ENCODE measurements at regions not wholly inside any gene's neighbourhood (a gene's known extent, or its start where the extent isn't known, plus 50 kb on each side); places are given as distances from the start of the nearest gene placed in this dataset.
"Not testable (repeated sequence)": the region's sequence is repeated elsewhere in the genome, so short reads cannot be mapped to it uniquely, and the experiment has no call there.

- DNase-seq (ENCODE audit: low read depth), result no peak
These were observed 180.2 kb downstream of the EPM2A start for GRCh38 chr6:145555084-145555483.

GRCh38 chr6:145557474-145557873 lies 177.8 kb downstream of the EPM2A start:
- no peak for DNase-seq (ENCODE audit: low read depth)

- no peak for DNase-seq (ENCODE audit: low read depth)
These were observed 175.5 kb downstream of the EPM2A start for GRCh38 chr6:145559836-145560235.

GRCh38 chr6:145561095-145562072 lies 173.9 kb downstream of the EPM2A start:
- DNase-seq (ENCODE audit: low read depth), result no peak

GRCh38 chr6:145562771-145563615 lies 172.3 kb downstream of the EPM2A start:
- DNase-seq (ENCODE audit: low read depth), result no peak

GRCh38 chr6:145564553-145564952 lies 170.8 kb downstream of the EPM2A start:
- DNase-seq (ENCODE audit: low read depth), result no peak

GRCh38 chr6:145567684-145568252 lies 167.6 kb downstream of the EPM2A start:
- no peak for DNase-seq (ENCODE audit: low read depth)

GRCh38 chr6:145569140-145569539 lies 166.2 kb downstream of the EPM2A start:
- DNase-seq (ENCODE audit: low read depth), result peak; percentile 50

GRCh38 chr6:145570336-145570735 lies 165.0 kb downstream of the EPM2A start:
- DNase-seq (ENCODE audit: low read depth), result not testable (repeated sequence)

- DNase-seq (ENCODE audit: low read depth), result not testable (repeated sequence)
These were observed 161.1 kb downstream of the EPM2A start for GRCh38 chr6:145574269-145574668.

Measured in fibroblast of gingiva (primary cell).